Muscle of arm (tissue), 1 donor: ENCODE measurements at regions not wholly inside any gene's neighbourhood (a gene's known extent, or its start where the extent isn't known, plus 50 kb on each side); places are given as distances from the start of the nearest gene placed in this dataset.
A peak's percentile ranks its signal among the peaks of the same experiment; 100 is the strongest.

ENCODE experiments used
- DNase-seq: peaks from one replicate; pipeline ENCODE4 v3.0.0-alpha.2; 2013

- DNase-seq: no peak
Observed at GRCh38 chr11:70872299-70872698, 380.1 kb downstream of the SHANK2 start.

GRCh38 chr11:70872955-70873735 lies 379.2 kb downstream of the SHANK2 start:
- DNase-seq: no peak

- DNase-seq: no peak
Observed at GRCh38 chr11:70873736-70874412, 378.5 kb downstream of the SHANK2 start.

GRCh38 chr11:70876685-70877084 lies 375.7 kb downstream of the SHANK2 start:
- no peak for DNase-seq

- no peak for DNase-seq
Observed at GRCh38 chr11:70877151-70877550, 375.2 kb downstream of the SHANK2 start.

- no peak for DNase-seq
Observed at GRCh38 chr11:70878366-70878765, 374.0 kb downstream of the SHANK2 start.

GRCh38 chr11:70879601-70880285 lies 372.6 kb downstream of the SHANK2 start:
- no peak for DNase-seq

GRCh38 chr11:70880416-70880815 lies 372.0 kb downstream of the SHANK2 start:
- no peak for DNase-seq

GRCh38 chr11:70881948-70882715 lies 370.2 kb downstream of the SHANK2 start:
- no peak for DNase-seq

- no peak for DNase-seq
Observed at GRCh38 chr11:70882716-70883085, 369.7 kb downstream of the SHANK2 start.

- no peak for DNase-seq
Observed at GRCh38 chr11:70883323-70883940, 368.9 kb downstream of the SHANK2 start.

- peak; percentile 67 for DNase-seq
Observed at GRCh38 chr11:70883973-70884623, 368.3 kb downstream of the SHANK2 start.

- DNase-seq: peak; percentile 33
Observed at GRCh38 chr11:70885281-70886231, 366.8 kb downstream of the SHANK2 start.

- no peak for DNase-seq
Observed at GRCh38 chr11:70886256-70886655, 366.1 kb downstream of the SHANK2 start.

- DNase-seq: no peak
Observed at GRCh38 chr11:70886676-70887541, 365.5 kb downstream of the SHANK2 start.

GRCh38 chr11:70887542-70887827 lies 364.9 kb downstream of the SHANK2 start:
- no peak for DNase-seq

- DNase-seq: no peak
Observed at GRCh38 chr11:70888061-70888460, 364.3 kb downstream of the SHANK2 start.

- DNase-seq: no peak
Observed at GRCh38 chr11:70889411-70889810, 363.0 kb downstream of the SHANK2 start.

GRCh38 chr11:70891844-70892380 lies 360.5 kb downstream of the SHANK2 start:
- no peak for DNase-seq
